Fibroblast of villous mesenchyme (primary cell): ENCODE measurements at regions not wholly inside any gene's neighbourhood (a gene's known extent, or its start where the extent isn't known, plus 50 kb on each side); places are given as distances from the start of the nearest gene placed in this dataset.

Source experiments
- DNase-seq: peaks from one replicate; pipeline ENCODE4 v3.0.0-alpha.2; 2010; ENCODE audit warnings: low read depth
- H3K4me3 ChIP-seq: 2 replicates; pipeline ENCODE4 v1.5.1; 2011; ENCODE audit warnings: low read depth, mild to moderate bottlenecking, low read length
- TF ChIP-seq, protein P1 (sequence below): IDR thresholded peaks from 2 replicates; pipeline ENCODE4 v1.5.1; 2012; ENCODE audit warnings: low read depth, mild to moderate bottlenecking, low read length; ENCODE audit not compliant: insufficient read depth

DNA sequence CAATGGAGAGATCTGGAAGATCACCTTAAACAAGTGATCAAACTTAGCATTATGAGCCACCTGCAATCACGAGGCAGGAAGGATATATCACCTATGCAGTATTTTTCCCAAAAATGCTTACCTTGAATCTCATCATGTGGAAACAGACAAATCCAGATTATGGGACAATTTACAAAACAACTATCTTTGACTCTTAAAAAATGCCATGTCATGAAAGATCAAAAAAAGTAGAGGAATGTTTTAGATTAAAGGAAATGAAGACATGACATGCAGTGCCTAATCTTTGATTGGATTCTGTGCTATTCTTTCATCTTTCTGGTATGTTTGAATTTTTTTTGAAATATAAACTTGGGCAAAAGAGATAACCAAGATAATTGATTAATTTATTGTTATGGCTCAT is 95.9 kb downstream of the KPNA2 start:
- TF ChIP-seq, protein P1, sequence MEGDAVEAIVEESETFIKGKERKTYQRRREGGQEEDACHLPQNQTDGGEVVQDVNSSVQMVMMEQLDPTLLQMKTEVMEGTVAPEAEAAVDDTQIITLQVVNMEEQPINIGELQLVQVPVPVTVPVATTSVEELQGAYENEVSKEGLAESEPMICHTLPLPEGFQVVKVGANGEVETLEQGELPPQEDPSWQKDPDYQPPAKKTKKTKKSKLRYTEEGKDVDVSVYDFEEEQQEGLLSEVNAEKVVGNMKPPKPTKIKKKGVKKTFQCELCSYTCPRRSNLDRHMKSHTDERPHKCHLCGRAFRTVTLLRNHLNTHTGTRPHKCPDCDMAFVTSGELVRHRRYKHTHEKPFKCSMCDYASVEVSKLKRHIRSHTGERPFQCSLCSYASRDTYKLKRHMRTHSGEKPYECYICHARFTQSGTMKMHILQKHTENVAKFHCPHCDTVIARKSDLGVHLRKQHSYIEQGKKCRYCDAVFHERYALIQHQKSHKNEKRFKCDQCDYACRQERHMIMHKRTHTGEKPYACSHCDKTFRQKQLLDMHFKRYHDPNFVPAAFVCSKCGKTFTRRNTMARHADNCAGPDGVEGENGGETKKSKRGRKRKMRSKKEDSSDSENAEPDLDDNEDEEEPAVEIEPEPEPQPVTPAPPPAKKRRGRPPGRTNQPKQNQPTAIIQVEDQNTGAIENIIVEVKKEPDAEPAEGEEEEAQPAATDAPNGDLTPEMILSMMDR: no peak
- no peak overlapping the region for H3K4me3 ChIP-seq
- DNase-seq: no peak

DNA sequence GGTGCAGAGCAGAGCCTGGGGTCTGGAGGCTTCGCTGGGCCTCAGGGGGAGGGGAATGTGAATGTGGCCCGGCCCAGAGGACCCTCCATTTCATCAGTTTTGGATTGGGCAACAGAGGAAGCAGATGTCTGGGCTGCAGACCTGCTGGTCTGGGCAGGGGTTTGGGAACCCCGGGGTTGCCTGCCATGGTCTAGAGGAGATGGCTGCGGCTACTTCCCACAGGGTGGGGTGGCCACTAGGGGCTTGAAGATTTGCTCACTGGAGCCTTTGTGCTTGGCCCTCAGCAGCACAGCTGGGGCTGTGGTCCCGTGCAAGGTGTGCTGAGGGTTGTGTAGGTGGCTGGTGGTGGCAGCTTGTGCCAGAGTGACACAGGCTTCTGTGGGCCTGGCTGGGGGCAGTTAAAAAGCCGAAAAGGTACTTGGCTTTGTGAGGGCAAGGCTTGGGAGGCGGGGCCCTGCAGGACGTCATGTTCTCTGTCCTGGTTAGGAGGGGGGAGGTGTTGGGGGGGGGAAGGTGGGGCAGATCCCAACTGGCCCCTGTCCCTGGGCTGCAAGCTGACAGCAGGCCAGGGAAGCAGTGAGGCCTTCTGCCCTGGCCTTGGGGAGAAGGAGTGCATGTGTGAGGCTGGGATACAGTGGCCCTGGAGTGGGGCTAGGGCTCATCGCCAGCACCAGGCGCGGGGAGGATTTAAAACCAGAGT is 98.0 kb downstream of the KPNA2 start:
- no peak for DNase-seq
- TF ChIP-seq, protein P1: no peak
- no peak overlapping the region for H3K4me3 ChIP-seq

DNA sequence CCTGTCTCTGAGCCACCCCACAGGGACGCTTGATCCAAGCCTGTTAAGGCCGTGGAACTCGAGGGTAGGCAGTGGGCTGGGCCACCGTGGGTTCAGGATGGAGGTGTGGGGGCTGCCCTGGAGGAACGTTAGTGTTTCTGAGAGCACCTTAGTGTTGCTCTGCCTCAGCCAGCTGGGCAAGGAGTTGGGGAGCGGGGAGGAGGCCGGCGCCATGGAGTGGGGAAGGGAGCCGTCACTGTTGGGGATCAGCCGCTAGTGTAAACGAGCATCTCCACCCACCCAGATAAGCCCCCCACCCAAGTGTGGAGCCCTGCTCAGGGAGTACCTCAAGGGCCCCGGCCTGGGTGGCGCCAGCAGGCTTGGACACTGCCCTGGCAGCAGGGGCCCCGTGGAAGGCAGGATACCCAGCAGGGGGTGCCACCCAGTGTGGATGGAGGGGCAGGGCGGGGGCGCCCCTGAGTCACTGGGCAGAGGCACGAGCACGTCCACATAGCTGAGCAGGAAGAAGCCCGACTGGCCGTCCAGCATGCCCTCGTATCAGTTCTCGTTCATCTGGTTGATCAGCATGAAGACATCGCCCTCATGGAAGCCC is 98.6 kb downstream of the KPNA2 start:
- TF ChIP-seq, protein P1: no peak
- no peak for DNase-seq
- no peak overlapping the region for H3K4me3 ChIP-seq

DNA sequence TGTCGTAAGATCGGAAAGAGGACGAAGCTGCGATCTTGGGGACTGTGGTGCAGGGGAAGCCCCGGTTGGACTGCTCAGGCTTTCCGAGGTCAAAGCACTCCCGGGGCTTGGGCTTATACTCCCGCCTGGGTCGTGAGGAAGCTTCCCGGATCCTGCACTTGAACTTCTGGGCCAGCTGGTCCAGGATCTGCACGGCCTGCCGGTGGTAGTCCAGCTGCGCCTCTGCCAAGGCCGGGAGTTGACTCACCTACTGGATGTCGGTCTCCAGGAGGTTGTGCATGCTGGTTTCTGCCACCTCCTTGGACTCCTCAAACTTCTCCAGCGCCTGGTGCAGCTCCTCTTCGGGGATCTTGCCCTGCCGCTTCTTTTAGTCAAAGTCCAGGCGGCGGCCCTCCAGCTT is 99.2 kb downstream of the KPNA2 start:
- TF ChIP-seq, protein P1: no peak
- no peak overlapping the region for H3K4me3 ChIP-seq
- DNase-seq: no peak

DNA sequence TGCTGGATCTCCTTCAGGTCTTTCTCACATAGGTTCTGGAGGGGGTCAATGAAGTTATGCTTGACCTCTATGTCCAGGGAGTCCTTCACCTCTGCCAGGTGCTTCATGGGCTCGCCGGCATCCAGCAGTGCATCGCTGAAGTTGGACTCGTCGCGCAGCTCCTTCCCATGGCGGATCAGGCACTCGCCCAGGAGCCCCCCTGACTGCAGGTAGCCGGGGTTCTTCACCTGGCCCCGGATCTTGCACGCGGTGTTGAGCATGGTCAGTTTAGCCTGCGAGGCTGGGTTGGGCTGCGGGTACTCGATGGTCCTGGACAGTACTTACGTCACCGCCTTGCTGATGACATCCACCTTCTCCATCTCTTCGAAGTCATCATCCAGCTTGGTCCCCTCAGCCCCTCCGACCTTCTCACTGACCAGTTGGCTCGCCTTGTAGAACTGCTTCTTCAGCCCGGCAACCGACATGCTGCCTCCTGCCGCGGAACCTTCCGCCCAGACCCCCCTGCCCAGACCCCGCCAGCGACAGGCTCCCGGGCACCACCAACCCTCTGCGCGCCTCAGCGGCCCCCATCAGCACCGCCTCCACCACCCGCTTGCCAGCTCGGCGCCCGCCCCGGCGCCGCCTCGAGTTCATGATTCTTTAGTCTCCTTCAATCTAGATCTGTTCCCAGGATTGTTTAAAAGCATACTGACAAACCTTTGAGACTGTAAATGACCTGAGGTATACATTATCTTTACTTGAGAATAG is 99.8 kb downstream of the KPNA2 start:
- TF ChIP-seq, protein P1: no peak
- DNase-seq: no peak
- H3K4me3 ChIP-seq: no peak overlapping the region

DNA sequence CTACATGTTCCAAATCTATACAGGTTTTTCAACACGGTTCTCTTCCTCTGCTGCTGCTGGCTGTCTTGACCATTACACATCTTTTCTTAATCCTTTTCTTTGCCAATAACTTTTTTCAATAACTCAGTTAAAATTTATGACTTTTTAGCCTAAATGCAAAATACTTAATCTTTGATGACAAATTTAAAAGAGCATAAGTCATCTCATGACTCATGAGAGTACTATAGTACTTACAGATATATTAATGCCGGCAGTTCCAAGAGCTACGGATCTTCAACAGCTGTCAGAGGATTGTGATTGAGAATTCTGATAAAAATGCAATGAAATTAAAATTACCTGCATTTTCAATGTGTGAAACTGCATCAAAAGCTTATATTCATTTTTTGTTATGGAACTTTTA is 105.5 kb downstream of the KPNA2 start:
- TF ChIP-seq, protein P1: no peak
- H3K4me3 ChIP-seq: no peak overlapping the region
- peak; percentile 6 for DNase-seq
